Neural crest cell (in vitro differentiated cells): ENCODE measurements at regions not wholly inside any gene's neighbourhood (a gene's known extent, or its start where the extent isn't known, plus 50 kb on each side); places are given as distances from the start of the nearest gene placed in this dataset.
A peak's percentile ranks its signal among the peaks of the same experiment; 100 is the strongest.
"Not testable (repeated sequence)": the region's sequence is repeated elsewhere in the genome, so short reads cannot be mapped to it uniquely, and the experiment has no call there.

ENCODE experiments used
- DNase-seq: peaks from one replicate; pipeline ENCODE4 v3.0.0; 2021; ENCODE audit warnings: low read depth, mixed read lengths, low spot score
- H3K27ac Mint-ChIP-seq: one replicate; pipeline ENCODE4 v1.8.0; 2021; ENCODE audit warnings: mild to moderate bottlenecking, mixed read lengths; ENCODE audit not compliant: unreplicated experiment
- H3K27me3 Mint-ChIP-seq: 2 replicates; pipeline ENCODE4 v1.8.0; 2021; ENCODE audit warnings: low read depth, mild to moderate bottlenecking, mixed read lengths
- H3K36me3 Mint-ChIP-seq: 2 replicates; pipeline ENCODE4 v1.8.0; 2021; ENCODE audit warnings: low read depth, mild to moderate bottlenecking, mixed read lengths
- H3K4me1 Mint-ChIP-seq: 2 replicates; pipeline ENCODE4 v1.8.0; 2021; ENCODE audit warnings: mixed read lengths
- H3K4me3 Mint-ChIP-seq: one replicate; pipeline ENCODE4 v1.8.0; 2021; ENCODE audit warnings: mild to moderate bottlenecking, mixed read lengths
- H3K9me3 Mint-ChIP-seq: 2 replicates; pipeline ENCODE4 v1.8.0; 2021; ENCODE audit warnings: mixed read lengths
- CTCF ChIP-seq: fragments of 200-600 bp; sonication (generic); conservative IDR thresholded peaks from 2 replicates; pipeline ENCODE4 v1.5.0; 2021; ENCODE audit warnings: antibody characterized with exemption, mild to moderate bottlenecking

GRCh38 chr6:121559611-121560269 is 124.3 kb downstream of the GJA1 start:
- no peak overlapping the region for H3K27ac Mint-ChIP-seq
- peaks cover 9% of the 10 kb centered on the region for H3K9me3 Mint-ChIP-seq

GRCh38 chr6:121560476-121560875 is 125.0 kb downstream of the GJA1 start:
- H3K9me3 Mint-ChIP-seq, result peaks cover 9% of the 10 kb centered on the region
- TF ChIP-seq CTCF, result no peak
- no peak for DNase-seq
- H3K4me1 Mint-ChIP-seq, result no peaks in the 10 kb centered on the region
- H3K36me3 Mint-ChIP-seq, result peaks cover 6% of the 10 kb centered on the region
- H3K27ac Mint-ChIP-seq, result no peak overlapping the region
- H3K27me3 Mint-ChIP-seq, result no peaks in the 10 kb centered on the region
- no peak overlapping the region for H3K4me3 Mint-ChIP-seq

More at GRCh38 chr6:121559611-121560269, 124.3 kb downstream of the GJA1 start:
- peaks cover 4% of the 10 kb centered on the region for H3K36me3 Mint-ChIP-seq
- no peak for TF ChIP-seq CTCF
- DNase-seq, result no peak
- no peaks in the 10 kb centered on the region for H3K4me1 Mint-ChIP-seq
- no peak overlapping the region for H3K4me3 Mint-ChIP-seq
- H3K27me3 Mint-ChIP-seq, result no peaks in the 10 kb centered on the region

- H3K27me3 Mint-ChIP-seq, result no peaks in the 10 kb centered on the region
- no peaks in the 10 kb centered on the region for H3K4me1 Mint-ChIP-seq
- H3K36me3 Mint-ChIP-seq, result peaks cover 6% of the 10 kb centered on the region
- TF ChIP-seq CTCF, result no peak
- no peak for DNase-seq
- no peak overlapping the region for H3K27ac Mint-ChIP-seq
- no peak overlapping the region for H3K4me3 Mint-ChIP-seq
- peaks cover 9% of the 10 kb centered on the region for H3K9me3 Mint-ChIP-seq
These were observed 127.8 kb downstream of the GJA1 start for GRCh38 chr6:121563286-121563685.

GRCh38 chr6:121564529-121564928 is 129.1 kb downstream of the GJA1 start:
- not testable (repeated sequence) for H3K4me3 Mint-ChIP-seq, DNase-seq, H3K27ac Mint-ChIP-seq, H3K27me3 Mint-ChIP-seq, H3K36me3 Mint-ChIP-seq, H3K4me1 Mint-ChIP-seq
- H3K9me3 Mint-ChIP-seq, result peaks cover 12% of the 10 kb centered on the region

GRCh38 chr6:121571455-121571854 is 136.0 kb downstream of the GJA1 start:
- no peak for DNase-seq
- no peaks in the 10 kb centered on the region for H3K27me3 Mint-ChIP-seq
- H3K36me3 Mint-ChIP-seq, result no peaks in the 10 kb centered on the region
- peak overlapping the region; percentile 16 for H3K27ac Mint-ChIP-seq
- H3K4me1 Mint-ChIP-seq, result peaks cover 5% of the 10 kb centered on the region
- H3K9me3 Mint-ChIP-seq, result peaks cover 4% of the 10 kb centered on the region
- H3K4me3 Mint-ChIP-seq, result no peak overlapping the region
- TF ChIP-seq CTCF, result no peak

GRCh38 chr6:121573481-121573880 is 138.0 kb downstream of the GJA1 start:
- H3K4me1 Mint-ChIP-seq, result peaks cover 5% of the 10 kb centered on the region
- no peaks in the 10 kb centered on the region for H3K27me3 Mint-ChIP-seq
- no peak for TF ChIP-seq CTCF
- no peak overlapping the region for H3K27ac Mint-ChIP-seq
- no peaks in the 10 kb centered on the region for H3K36me3 Mint-ChIP-seq
- no peak for DNase-seq
- peaks cover 4% of the 10 kb centered on the region for H3K9me3 Mint-ChIP-seq
- H3K4me3 Mint-ChIP-seq, result no peak overlapping the region
